Colonic mucosa (tissue), 4 donors: ENCODE measurements at regions not wholly inside any gene's neighbourhood (a gene's known extent, or its start where the extent isn't known, plus 50 kb on each side); places are given as distances from the start of the nearest gene placed in this dataset.

ENCODE experiments used
- DNase-seq: peaks from one replicate; pipeline ENCODE4 v3.0.0-alpha.2; 2020
- H3K27ac ChIP-seq: fragments of 200-600 bp; one replicate; pipeline ENCODE4 v1.8.0; 2021
- H3K27me3 ChIP-seq: fragments of 200-600 bp; one replicate; pipeline ENCODE4 v1.8.0; 2021
- H3K36me3 ChIP-seq: fragments of 200-600 bp; one replicate; pipeline ENCODE4 v1.8.0; 2021
- H3K4me1 ChIP-seq: fragments of 200-600 bp; one replicate; pipeline ENCODE4 v1.8.0; 2021; ENCODE audit warnings: mild to moderate bottlenecking
- H3K4me3 ChIP-seq: fragments of 200-600 bp; one replicate; pipeline ENCODE4 v1.8.0; 2021
- H3K9ac ChIP-seq, 2 donors: one replicate each; pipeline ENCODE4 v1.7.0; 2013; ENCODE audit warnings: control low read depth in 2 of 2, low read depth in 2 of 2, low read length in 2 of 2
- H3K9me3 ChIP-seq: fragments of 200-600 bp; one replicate; pipeline ENCODE4 v1.8.0; 2021
- CTCF ChIP-seq: fragments of 200-600 bp; IDR thresholded peaks from one replicate; pipeline ENCODE4 v1.8.0; 2022; ENCODE audit warnings: antibody characterized with exemption, mild to moderate bottlenecking
- intact Hi-C: fragments of 100-400 bp; cut with DNase I; formaldehyde crosslinking; loops from one replicate; pipeline ENCODE4 v1.14.1; 2022
- donor health status: healthy.
- donor health status: DM: no; HTN: no; CAD: no.
- donor health status: DM: no; HTN: no; CAD: no.

GRCh38 chr2:8579485-8580085 is 102.3 kb upstream of the ID2 start:
- H3K4me3 ChIP-seq, result no peak overlapping the region
- intact Hi-C loops, result no loop called here
- DNase-seq, result no peak
- no peak for TF ChIP-seq CTCF
- H3K9ac ChIP-seq, result no peak overlapping the region
- H3K9me3 ChIP-seq, result no peaks in the 10 kb centered on the region
- no peaks in the 10 kb centered on the region for H3K36me3 ChIP-seq
- peaks cover 13% of the 10 kb centered on the region for H3K4me1 ChIP-seq
- H3K27ac ChIP-seq, result no peak overlapping the region
- H3K27me3 ChIP-seq, result no peaks in the 10 kb centered on the region

GRCh38 chr2:8580316-8581233 is 101.3 kb upstream of the ID2 start:
- H3K9ac ChIP-seq, result peak overlapping the region in 1 of 2 donors; percentile 1
- no peak for TF ChIP-seq CTCF
- no peak for DNase-seq
- no peaks in the 10 kb centered on the region for H3K27me3 ChIP-seq
- no peak overlapping the region for H3K4me3 ChIP-seq
- H3K36me3 ChIP-seq, result no peaks in the 10 kb centered on the region
- H3K27ac ChIP-seq, result no peak overlapping the region
- no peaks in the 10 kb centered on the region for H3K9me3 ChIP-seq
- intact Hi-C loops, result no loop called here
- peaks cover 5% of the 10 kb centered on the region for H3K4me1 ChIP-seq

GRCh38 chr2:8581234-8581561 is 100.7 kb upstream of the ID2 start:
- intact Hi-C loops, result no loop called here
- peak overlapping the region in 1 of 2 donors; percentile 1 for H3K9ac ChIP-seq

GRCh38 chr2:8581601-8582041 is 100.2 kb upstream of the ID2 start:
- peaks cover 5% of the 10 kb centered on the region for H3K4me1 ChIP-seq
- no peak for DNase-seq
- no peaks in the 10 kb centered on the region for H3K36me3 ChIP-seq
- intact Hi-C loops, result no loop called here
- no peaks in the 10 kb centered on the region for H3K27me3 ChIP-seq
- H3K9me3 ChIP-seq, result no peaks in the 10 kb centered on the region
- H3K27ac ChIP-seq, result no peak overlapping the region
- H3K4me3 ChIP-seq, result no peak overlapping the region
- H3K9ac ChIP-seq, result no peak overlapping the region
- TF ChIP-seq CTCF, result no peak

More at GRCh38 chr2:8581234-8581561, 100.7 kb upstream of the ID2 start:
- peak; percentile 70 for DNase-seq
- Histone ChIP-seq H3K27me3 (no peaks in the 10 kb centered on the region), H3K36me3 (no peaks in the 10 kb centered on the region), H3K4me1 (peaks cover 5% of the 10 kb centered on the region), H3K4me3 (no peak overlapping the region), H3K9me3 (no peaks in the 10 kb centered on the region), H3K27ac (no peak overlapping the region)
- TF ChIP-seq CTCF, result no peak

GRCh38 chr2:8582191-8582590 is 99.7 kb upstream of the ID2 start:
- peaks cover 5% of the 10 kb centered on the region for H3K4me1 ChIP-seq
- H3K9me3 ChIP-seq, result no peaks in the 10 kb centered on the region
- H3K9ac ChIP-seq, result peak overlapping the region in 1 of 2 donors; percentile 78
- no peak for DNase-seq
- no peak overlapping the region for H3K4me3 ChIP-seq
- TF ChIP-seq CTCF, result no peak
- no peaks in the 10 kb centered on the region for H3K36me3 ChIP-seq
- intact Hi-C loops, result no loop called here
- no peak overlapping the region for H3K27ac ChIP-seq
- no peaks in the 10 kb centered on the region for H3K27me3 ChIP-seq
